BLaER1 treated with 17β-estradiol and CSF1 and Interleukin-3, amounts not matched to agents 10 nM and 100 nM (cell line): ENCODE measurements at regions not wholly inside any gene's neighbourhood (a gene's known extent, or its start where the extent isn't known, plus 50 kb on each side); places are given as distances from the start of the nearest gene placed in this dataset.

Experiments used
- H3K27ac ChIP-seq, 11 experiments: shearing (Covaris generic); formaldehyde crosslinking; 2 replicates each; pipeline ENCODE4 v1.8.1; 2022
- H3K27me3 ChIP-seq, 11 experiments: shearing (Covaris generic); formaldehyde crosslinking; 2 replicates each; pipeline ENCODE4 v1.8.1; 2022
- H3K36me3 ChIP-seq, 11 experiments: shearing (Covaris generic); formaldehyde crosslinking; 2 replicates each; pipeline ENCODE4 v1.8.1; 2022
- H3K4me1 ChIP-seq, 10 experiments: shearing (Covaris generic); formaldehyde crosslinking; 2 replicates each; pipeline ENCODE4 v1.8.1; 2022
- H3K4me2 ChIP-seq, 11 experiments: shearing (Covaris generic); formaldehyde crosslinking; 2 replicates each; pipeline ENCODE4 v1.8.1; 2022
- H3K4me3 ChIP-seq, 10 experiments: shearing (Covaris generic); formaldehyde crosslinking; 2 replicates each; pipeline ENCODE4 v1.8.1; 2022
- H3K9ac ChIP-seq, 11 experiments: shearing (Covaris generic); formaldehyde crosslinking; 2 replicates each; pipeline ENCODE4 v1.8.1; 2022
- H3K9me3 ChIP-seq, 11 experiments: shearing (Covaris generic); formaldehyde crosslinking; replicated peaks in 1 of 11; 2 replicates each; pipeline ENCODE4 v1.8.1; 2022
- H4K20me1 ChIP-seq, 11 experiments: shearing (Covaris generic); formaldehyde crosslinking; 2 replicates each; pipeline ENCODE4 v1.8.1; 2022
- Cebpa-rat ChIP-seq, 11 experiments: shearing (Covaris generic); IDR thresholded peaks; 2 replicates each; pipeline ENCODE4 v1.8.1; 2022

- no peak for TF ChIP-seq Cebpa-rat (IDR thresholded peaks at IDR 0.05)
Observed at GRCh38 chr5:118247458-118247857, 740.9 kb downstream of the DTWD2 start.

GRCh38 chr5:118243613-118244012 lies 744.7 kb downstream of the DTWD2 start:
- TF ChIP-seq Cebpa-rat (IDR thresholded peaks at IDR 0.05): no peak
- Histone ChIP-seq H3K9ac (no peak overlapping the region), H3K4me3 (no peak overlapping the region), H3K27ac (no peak overlapping the region), H3K27me3 (peaks cover 0 to 99% (median 0%) of the 10 kb centered on the region in 11 experiments; a peak in 9 of 22 replicates), H3K36me3 (no peaks in the 10 kb centered on the region), H3K9me3 (peaks cover 13 to 42% (median 18%) of the 10 kb centered on the region in 11 experiments), H3K4me1 (no peaks in the 10 kb centered on the region; a peak in 1 of 20 replicates), H3K4me2 (no peak overlapping the region), H4K20me1 (peaks cover 0 to 23% (median 0%) of the 10 kb centered on the region in 11 experiments; a peak in 2 of 22 replicates)

More at GRCh38 chr5:118247458-118247857, 740.9 kb downstream of the DTWD2 start:
- no peak overlapping the region for H3K27ac ChIP-seq
- H3K9ac ChIP-seq: no peak overlapping the region
- no peaks in the 10 kb centered on the region; a peak in 1 of 22 replicates for H3K36me3 ChIP-seq
- peaks cover 24 to 68% (median 38%) of the 10 kb centered on the region in 11 experiments for H3K9me3 ChIP-seq
- no peak overlapping the region for H3K4me3 ChIP-seq
- H3K4me1 ChIP-seq: peaks cover 0 to 7% (median 0%) of the 10 kb centered on the region in 10 experiments; a peak in 4 of 20 replicates
- H4K20me1 ChIP-seq: peaks cover 0 to 15% (median 0%) of the 10 kb centered on the region in 11 experiments; a peak in 2 of 22 replicates
- no peak overlapping the region for H3K4me2 ChIP-seq
- H3K27me3 ChIP-seq: peaks cover 0 to 99% (median 0%) of the 10 kb centered on the region in 11 experiments; a peak in 9 of 22 replicates

GRCh38 chr5:118243068-118243467 lies 745.3 kb downstream of the DTWD2 start:
- Histone ChIP-seq H4K20me1 (peaks cover 0 to 23% (median 0%) of the 10 kb centered on the region in 11 experiments; a peak in 2 of 22 replicates), H3K4me3 (no peak overlapping the region), H3K27ac (no peak overlapping the region), H3K9me3 (peaks cover 9 to 36% (median 12%) of the 10 kb centered on the region in 11 experiments), H3K9ac (no peak overlapping the region), H3K4me2 (no peak overlapping the region), H3K27me3 (peaks cover 0 to 94% (median 0%) of the 10 kb centered on the region in 11 experiments; a peak in 9 of 22 replicates), H3K4me1 (no peaks in the 10 kb centered on the region), H3K36me3 (no peaks in the 10 kb centered on the region)
- TF ChIP-seq Cebpa-rat (IDR thresholded peaks at IDR 0.05): no peak

- Histone ChIP-seq H3K9me3 (peaks cover 0 to 12% (median 0%) of the 10 kb centered on the region in 11 experiments; a peak in 2 of 22 replicates), H3K4me2 (no peak overlapping the region), H3K27ac (no peak overlapping the region), H3K27me3 (peaks cover 0 to 86% (median 0%) of the 10 kb centered on the region in 11 experiments; a peak in 8 of 22 replicates), H3K4me3 (no peak overlapping the region), H3K4me1 (no peaks in the 10 kb centered on the region), H4K20me1 (peaks cover 0 to 12% (median 0%) of the 10 kb centered on the region in 11 experiments; a peak in 2 of 22 replicates), H3K36me3 (no peaks in the 10 kb centered on the region), H3K9ac (no peak overlapping the region)
- TF ChIP-seq Cebpa-rat (IDR thresholded peaks at IDR 0.05): no peak
Observed at GRCh38 chr5:118236108-118236849, 752.1 kb downstream of the DTWD2 start.

GRCh38 chr5:118233606-118234005 lies 754.7 kb downstream of the DTWD2 start:
- peaks cover 0 to 80% (median 0%) of the 10 kb centered on the region in 11 experiments; a peak in 7 of 22 replicates for H3K27me3 ChIP-seq
- H3K9ac ChIP-seq: no peak overlapping the region
- H3K27ac ChIP-seq: no peak overlapping the region
- no peaks in the 10 kb centered on the region for H3K4me1 ChIP-seq
- no peaks in the 10 kb centered on the region for H3K36me3 ChIP-seq
- H3K4me2 ChIP-seq: no peak overlapping the region
- peaks cover 0 to under 1% (median 0%) of the 10 kb centered on the region in 11 experiments; a peak in 1 of 22 replicates for H3K9me3 ChIP-seq
- peaks cover 0 to 4% (median 0%) of the 10 kb centered on the region in 11 experiments; a peak in 1 of 22 replicates for H4K20me1 ChIP-seq
- no peak for TF ChIP-seq Cebpa-rat (IDR thresholded peaks at IDR 0.05)
- no peak overlapping the region for H3K4me3 ChIP-seq

GRCh38 chr5:118228489-118228888 lies 759.9 kb downstream of the DTWD2 start:
- no peak for TF ChIP-seq Cebpa-rat (IDR thresholded peaks at IDR 0.05)
- no peak overlapping the region for H3K4me3 ChIP-seq
- peaks cover 0 to 8% (median 0%) of the 10 kb centered on the region in 11 experiments; a peak in 3 of 22 replicates for H3K9me3 ChIP-seq
- no peaks in the 10 kb centered on the region for H4K20me1 ChIP-seq
- H3K27ac ChIP-seq: no peak overlapping the region
- no peak overlapping the region for H3K4me2 ChIP-seq
- H3K27me3 ChIP-seq: peaks cover 0 to 62% (median 0%) of the 10 kb centered on the region in 11 experiments; a peak in 6 of 22 replicates
- peaks cover 0 to 5% (median 0%) of the 10 kb centered on the region in 10 experiments; a peak in 4 of 20 replicates for H3K4me1 ChIP-seq
- H3K36me3 ChIP-seq: no peaks in the 10 kb centered on the region
- no peak overlapping the region for H3K9ac ChIP-seq

- Histone ChIP-seq H4K20me1 (no peaks in the 10 kb centered on the region), H3K4me2 (peak overlapping the region in 4 of 11 experiments; percentile 7 to 33 (median 22); a peak in 3 of 22 replicates), H3K4me1 (peaks cover 0 to 5% (median 0%) of the 10 kb centered on the region in 10 experiments; a peak in 4 of 20 replicates), H3K4me3 (no peak overlapping the region), H3K27me3 (peaks cover 0 to 34% (median 0%) of the 10 kb centered on the region in 11 experiments; a peak in 3 of 22 replicates), H3K27ac (no peak overlapping the region), H3K9me3 (peaks cover 0 to 8% (median 0%) of the 10 kb centered on the region in 11 experiments; a peak in 3 of 22 replicates), H3K9ac (no peak overlapping the region), H3K36me3 (no peaks in the 10 kb centered on the region)
- no peak for TF ChIP-seq Cebpa-rat (IDR thresholded peaks at IDR 0.05)
Observed at GRCh38 chr5:118224546-118224945, 763.8 kb downstream of the DTWD2 start.

GRCh38 chr5:118220556-118221195 lies 767.7 kb downstream of the DTWD2 start:
- peaks cover 0 to 16% (median 0%) of the 10 kb centered on the region in 11 experiments; a peak in 2 of 22 replicates for H3K27me3 ChIP-seq
- H4K20me1 ChIP-seq: no peaks in the 10 kb centered on the region
- H3K4me1 ChIP-seq: peaks cover 0 to 5% (median 0%) of the 10 kb centered on the region in 10 experiments; a peak in 4 of 20 replicates
- H3K4me3 ChIP-seq: no peak overlapping the region
- no peak overlapping the region for H3K27ac ChIP-seq
- TF ChIP-seq Cebpa-rat (IDR thresholded peaks at IDR 0.05): no peak
- H3K4me2 ChIP-seq: no peak overlapping the region
- H3K36me3 ChIP-seq: no peaks in the 10 kb centered on the region
- no peaks in the 10 kb centered on the region; a peak in 1 of 22 replicates for H3K9me3 ChIP-seq
- no peak overlapping the region for H3K9ac ChIP-seq

- Histone ChIP-seq H3K4me1 (no peaks in the 10 kb centered on the region), H3K9ac (no peak overlapping the region), H3K4me3 (no peak overlapping the region), H3K9me3 (peaks cover 33 to 53% (median 41%) of the 10 kb centered on the region in 11 experiments), H4K20me1 (no peaks in the 10 kb centered on the region), H3K27ac (no peak overlapping the region), H3K4me2 (no peak overlapping the region), H3K36me3 (no peaks in the 10 kb centered on the region), H3K27me3 (no peaks in the 10 kb centered on the region)
- no peak for TF ChIP-seq Cebpa-rat (IDR thresholded peaks at IDR 0.05)
Observed at GRCh38 chr5:118211606-118212005, 776.7 kb downstream of the DTWD2 start.
